GM19452 (cell line): ENCODE measurements at regions not wholly inside any gene's neighbourhood (a gene's known extent, or its start where the extent isn't known, plus 50 kb on each side); places are given as distances from the start of the nearest gene placed in this dataset.
"Not testable (repeated sequence)": the region's sequence is repeated elsewhere in the genome, so short reads cannot be mapped to it uniquely, and the experiment has no call there.

ENCODE experiments used
- ATAC-seq: cut with Tn5 transposase; IDR thresholded peaks from one replicate; pipeline ENCODE4 v1.9.1; 2021; ENCODE audit not compliant: unreplicated experiment

GRCh38 chr4:116551806-116552205 lies 533.6 kb downstream of the TRAM1L1 start:
- no peak for ATAC-seq

GRCh38 chr4:116547632-116548031 lies 537.7 kb downstream of the TRAM1L1 start:
- ATAC-seq = no peak

- no peak for ATAC-seq
These were observed 538.6 kb downstream of the TRAM1L1 start for GRCh38 chr4:116546759-116547158.

GRCh38 chr4:116544946-116545345 lies 540.4 kb downstream of the TRAM1L1 start:
- no peak for ATAC-seq

GRCh38 chr4:116539744-116540143 lies 545.6 kb downstream of the TRAM1L1 start:
- no peak for ATAC-seq

GRCh38 chr4:116537828-116538227 lies 547.5 kb downstream of the TRAM1L1 start:
- ATAC-seq = no peak

- ATAC-seq = not testable (repeated sequence)
These were observed 549.4 kb downstream of the TRAM1L1 start for GRCh38 chr4:116536024-116536423.

GRCh38 chr4:116531870-116532269 lies 553.5 kb downstream of the TRAM1L1 start:
- ATAC-seq = no peak

- no peak for ATAC-seq
These were observed 554.4 kb downstream of the TRAM1L1 start for GRCh38 chr4:116531026-116531425.

- ATAC-seq = no peak
These were observed 555.3 kb downstream of the TRAM1L1 start for GRCh38 chr4:116530048-116530447.

- ATAC-seq = no peak
These were observed 556.2 kb downstream of the TRAM1L1 start for GRCh38 chr4:116529129-116529528.

GRCh38 chr4:116522922-116523321 lies 562.5 kb downstream of the TRAM1L1 start:
- ATAC-seq = no peak

- no peak for ATAC-seq
These were observed 564.5 kb downstream of the TRAM1L1 start for GRCh38 chr4:116520886-116521285.

- ATAC-seq = no peak
These were observed 568.7 kb downstream of the TRAM1L1 start for GRCh38 chr4:116516711-116517110.

- no peak for ATAC-seq
These were observed 569.4 kb downstream of the TRAM1L1 start for GRCh38 chr4:116515959-116516358.

- no peak for ATAC-seq
These were observed 572.8 kb downstream of the TRAM1L1 start for GRCh38 chr4:116512552-116512951.

- ATAC-seq = no peak
These were observed 583.4 kb downstream of the TRAM1L1 start for GRCh38 chr4:116501954-116502353.

GRCh38 chr4:116500225-116500624 lies 585.2 kb downstream of the TRAM1L1 start:
- no peak for ATAC-seq

GRCh38 chr4:116489739-116490138 lies 595.6 kb downstream of the TRAM1L1 start:
- ATAC-seq = no peak

- no peak for ATAC-seq
These were observed 599.0 kb downstream of the TRAM1L1 start for GRCh38 chr4:116486401-116486800.

GRCh38 chr4:116480546-116480945 lies 604.8 kb downstream of the TRAM1L1 start:
- no peak for ATAC-seq

- ATAC-seq = no peak
These were observed 607.0 kb downstream of the TRAM1L1 start for GRCh38 chr4:116478343-116478742.

- ATAC-seq = no peak
These were observed 615.8 kb downstream of the TRAM1L1 start for GRCh38 chr4:116469582-116469981.

- ATAC-seq = no peak
These were observed 632.2 kb downstream of the TRAM1L1 start for GRCh38 chr4:116453127-116453526.
